ENCODE measurements at regions not wholly inside any gene's neighbourhood (a gene's known extent, or its start where the extent isn't known, plus 50 kb on each side); places are given as distances from the start of the nearest gene placed in this dataset.
"Not testable (repeated sequence)": the region's sequence is repeated elsewhere in the genome, so short reads cannot be mapped to it uniquely, and the experiment has no call there.

GRCh38 chr14:105663818-105664596, 137.6 kb downstream of the TMEM121 start:
- not testable (repeated sequence) for DNase-seq

GRCh38 chr14:105664691-105665090, 138.3 kb downstream of the TMEM121 start:
- no peak for DNase-seq

- DNase-seq = no peak
Measured at GRCh38 chr14:105665247-105665950, 139.0 kb downstream of the TMEM121 start.

- DNase-seq = no peak
Measured at GRCh38 chr14:105665951-105666277, 139.5 kb downstream of the TMEM121 start.

- no peak for DNase-seq
Measured at GRCh38 chr14:105666420-105666819, 140.0 kb downstream of the TMEM121 start.

GRCh38 chr14:105666991-105667662, 140.7 kb downstream of the TMEM121 start:
- DNase-seq = not testable (repeated sequence)

- not testable (repeated sequence) for DNase-seq
Measured at GRCh38 chr14:105667663-105668020, 141.3 kb downstream of the TMEM121 start.

- DNase-seq = not testable (repeated sequence)
Measured at GRCh38 chr14:105668021-105668420, 141.6 kb downstream of the TMEM121 start.

GRCh38 chr14:105668471-105669230, 142.3 kb downstream of the TMEM121 start:
- not testable (repeated sequence) for DNase-seq

- not testable (repeated sequence) for DNase-seq
Measured at GRCh38 chr14:105669231-105669610, 142.8 kb downstream of the TMEM121 start.

- DNase-seq = not testable (repeated sequence)
Measured at GRCh38 chr14:105669646-105670045, 143.3 kb downstream of the TMEM121 start.

GRCh38 chr14:105672450-105673200, 146.2 kb downstream of the TMEM121 start:
- DNase-seq = not testable (repeated sequence)

- not testable (repeated sequence) for DNase-seq
Measured at GRCh38 chr14:105675433-105675832, 149.1 kb downstream of the TMEM121 start.

- not testable (repeated sequence) for DNase-seq
Measured at GRCh38 chr14:105675905-105676670, 149.7 kb downstream of the TMEM121 start.

GRCh38 chr14:105678057-105678456, 151.7 kb downstream of the TMEM121 start:
- DNase-seq = not testable (repeated sequence)

- DNase-seq = not testable (repeated sequence)
Measured at GRCh38 chr14:105678996-105679958, 152.9 kb downstream of the TMEM121 start.

GRCh38 chr14:105679959-105680735, 153.8 kb downstream of the TMEM121 start:
- not testable (repeated sequence) for DNase-seq

- DNase-seq = not testable (repeated sequence)
Measured at GRCh38 chr14:105680736-105681098, 154.3 kb downstream of the TMEM121 start.

- not testable (repeated sequence) for DNase-seq
Measured at GRCh38 chr14:105681606-105682185, 155.3 kb downstream of the TMEM121 start.
